Adrenal gland (tissue), 9 donors: ENCODE measurements at regions not wholly inside any gene's neighbourhood (a gene's known extent, or its start where the extent isn't known, plus 50 kb on each side); places are given as distances from the start of the nearest gene placed in this dataset.

Source experiments
- DNase-seq, 7 donors: peaks; one replicate each; pipeline ENCODE4 v3.0.0-alpha.2; 2019 to 2020
- H3K27ac ChIP-seq, 5 donors: fragments of 200-600 bp; sonication (generic) in 4 of 5; 1 replicate in 3 of 5; 2 replicates in 2 of 5; pipeline versions ENCODE4 v1.5.1 to v1.8.0; 2016 to 2020; ENCODE audit warnings: mild to moderate bottlenecking in 1 of 5
- H3K27me3 ChIP-seq: fragments of 200-600 bp; 2 replicates; pipeline ENCODE4 v1.8.0; 2021
- H3K36me3 ChIP-seq, 2 donors: fragments of 200-600 bp; replicated peaks in 1 of 2; 1 replicate in 1 of 2; 2 replicates in 1 of 2; pipeline versions ENCODE4 v1.5.1 to v1.8.0; 2018 to 2022
- H3K4me1 ChIP-seq, 2 donors: fragments of 200-600 bp; replicated peaks in 1 of 2; 1 replicate in 1 of 2; 2 replicates in 1 of 2; pipeline versions ENCODE4 v1.5.1 to v1.8.0; 2018 to 2021
- H3K4me3 ChIP-seq, 4 donors: fragments of 200-600 bp; sonication (generic) in 3 of 4; one replicate each; pipeline ENCODE4 v1.5.1; 2016 to 2018
- H3K9me3 ChIP-seq, 3 donors: fragments of 200-600 bp; sonication (generic) in 1 of 3; replicated peaks in 1 of 3; 1 replicate in 2 of 3; 2 replicates in 1 of 3; pipeline versions ENCODE4 v1.5.1 to v1.8.0; 2016 to 2021
- CTCF ChIP-seq, 6 experiments: fragments of 450-650 bp in 4 of 6; fragments of 200-600 bp in 2 of 6; sonication (generic) in 1 of 6; IDR thresholded peaks; 1 replicate in 5 of 6; 2 replicates in 1 of 6; pipeline versions ENCODE4 v1.5.1 to v1.8.0; 2016 to 2021; ENCODE audit warnings: antibody characterized with exemption in 6 of 6, mild to moderate bottlenecking in 2 of 6, moderate library complexity in 1 of 6
- POLR2A ChIP-seq, 2 donors: fragments of 450-650 bp; IDR thresholded peaks; one replicate each; pipeline ENCODE4 v1.6.1; 2017; ENCODE audit warnings: antibody characterized with exemption in 2 of 2, mild to moderate bottlenecking in 2 of 2, moderate library complexity in 1 of 2
- WGBS, 4 donors: extraction: QIAGEN DNeasy Blood & Tissue Kit in 2 of 4; methylation state at CpG; one replicate each; pipeline versions ENCODE4 v1.1.5 to v1.1.7; 2013 to 2017; 5-methylcytosine and 5-hydroxymethylcytosine counted together
- intact Hi-C, 2 donors: fragments of 100-400 bp; cut with DNase I; formaldehyde crosslinking; loops; one replicate each; pipeline versions ENCODE4 v1.14.1 to v1.15.0; 2022 to 2023
- donor health status: healthy with polysubstance abuse.
- donor health status: Bipolar disorder and iron deficiency.
- donor health status: DM: yes; HTN: yes; CAD: no.
- donor health status: DM: no; HTN: no; CAD: no.
- donor health status: DM: no; HTN: no; CAD: no.

DNA sequence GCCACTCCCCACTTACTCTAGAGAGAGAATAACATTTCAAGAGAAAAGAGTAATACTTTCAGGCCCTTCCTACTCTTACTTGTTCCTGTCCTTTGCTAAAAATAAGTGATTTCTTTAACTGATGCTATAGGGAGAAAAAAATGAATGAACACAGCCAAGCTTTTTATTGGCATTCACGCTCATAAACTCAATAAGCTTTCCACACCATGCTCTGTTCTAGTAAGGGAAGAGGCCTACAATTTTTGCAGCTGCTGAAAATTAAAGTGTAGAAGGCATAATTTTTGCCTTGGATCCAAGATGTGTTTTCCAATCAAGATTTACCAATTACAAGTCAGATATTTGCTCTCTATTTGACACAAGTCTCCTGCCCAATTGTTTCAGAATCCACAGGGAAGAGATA lies 188.1 kb upstream of the RGS18 start:
- intact Hi-C loops: no loop called here
- WGBS, 4 donors: 74 to 91% (median 83%) methylated on average over 1 of the region's 1 CpG

DNA sequence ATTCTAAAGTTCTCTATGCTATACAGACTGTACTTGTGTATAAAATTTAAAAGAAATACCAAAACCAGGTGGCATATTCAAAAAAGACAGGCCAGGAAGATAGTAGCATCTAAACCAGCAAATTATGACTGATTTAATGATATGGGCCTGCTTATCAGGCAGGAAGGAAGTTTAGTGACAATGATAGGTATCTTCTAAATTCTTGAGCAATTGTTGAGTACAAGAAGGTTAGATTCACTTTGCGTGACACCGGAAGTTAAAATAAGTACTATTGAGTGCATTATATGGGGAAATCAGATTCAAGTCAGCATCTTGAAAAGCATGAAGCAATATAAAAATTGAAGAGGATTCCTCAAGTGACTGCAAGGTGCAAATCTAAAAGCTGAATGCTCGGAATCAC lies 186.8 kb upstream of the RGS18 start:
- no peak for TF ChIP-seq CTCF (IDR thresholded peaks at IDR 0.05)
- no peak for TF ChIP-seq POLR2A (IDR thresholded peaks at IDR 0.05)
- 74 to 81% (median 78%) methylated on average over 3 of the region's 3 CpGs for WGBS, 4 donors
- no peak for DNase-seq
- Histone ChIP-seq H3K27me3 (no peaks in the 10 kb centered on the region), H3K9me3 (no peaks in the 10 kb centered on the region), H3K36me3 (no peaks in the 10 kb centered on the region), H3K4me3 (no peak overlapping the region), H3K4me1 (no peaks in the 10 kb centered on the region), H3K27ac (no peak overlapping the region)
- intact Hi-C loops: no loop called here

More for the DNA sequence above, 188.1 kb upstream of the RGS18 start:
- Histone ChIP-seq H3K4me3 (no peak overlapping the region), H3K36me3 (no peaks in the 10 kb centered on the region), H3K9me3 (no peaks in the 10 kb centered on the region), H3K27me3 (no peaks in the 10 kb centered on the region), H3K4me1 (no peaks in the 10 kb centered on the region), H3K27ac (no peak overlapping the region)
- TF ChIP-seq CTCF (IDR thresholded peaks at IDR 0.05): no peak
- TF ChIP-seq POLR2A (IDR thresholded peaks at IDR 0.05): no peak
- no peak for DNase-seq

- Histone ChIP-seq H3K9me3 (no peaks in the 10 kb centered on the region), H3K36me3 (no peaks in the 10 kb centered on the region), H3K27ac (no peak overlapping the region), H3K4me3 (no peak overlapping the region), H3K27me3 (no peaks in the 10 kb centered on the region), H3K4me1 (no peaks in the 10 kb centered on the region)
- intact Hi-C loops: no loop called here
- WGBS, 4 donors: 57 to 80% (median 72%) methylated on average over 2 of the region's 2 CpGs
- no peak for DNase-seq
- TF ChIP-seq POLR2A (IDR thresholded peaks at IDR 0.05): no peak
- TF ChIP-seq CTCF (IDR thresholded peaks at IDR 0.05): no peak
Observed at GRCh38 chr1:191974004-191974403, 184.3 kb upstream of the RGS18 start.

GRCh38 chr1:191977874-191978506 lies 180.3 kb upstream of the RGS18 start:
- no peaks in the 10 kb centered on the region for H3K36me3 ChIP-seq
- H3K27me3 ChIP-seq: no peaks in the 10 kb centered on the region
- no peak overlapping the region for H3K27ac ChIP-seq
- H3K9me3 ChIP-seq: peaks cover 0 to 10% (median 0%) of the 10 kb centered on the region in 3 donors
- no peak for DNase-seq
- intact Hi-C loops: no loop called here
- TF ChIP-seq CTCF (IDR thresholded peaks at IDR 0.05) (no peak), POLR2A (IDR thresholded peaks at IDR 0.05) (no peak)
- H3K4me3 ChIP-seq: no peak overlapping the region
- 80 to 100% (median 87%) methylated on average over 1 of the region's 1 CpG for WGBS, 4 donors
- no peaks in the 10 kb centered on the region for H3K4me1 ChIP-seq
